SK-N-SH (cell line): ENCODE measurements at regions not wholly inside any gene's neighbourhood (a gene's known extent, or its start where the extent isn't known, plus 50 kb on each side); places are given as distances from the start of the nearest gene placed in this dataset.

Source experiments
- CTCF ChIA-PET: fragments of 300-600, 350-600 bp; formaldehyde crosslinking; extraction: SDS; loops from one replicate; lab custom pipeline; 2021; lab: Yijun Ruan, JAX
- POLR2A ChIA-PET: fragments of 350-600 bp; sonication (Branson Sonifier 250); formaldehyde crosslinking; extraction: SDS; loops from one replicate; lab custom pipeline; 2020; ENCODE audit warnings: antibody characterized with exemption, inconsistent platforms; lab: Yijun Ruan, JAX
- DNase-seq: peaks from one replicate; pipeline ENCODE4 v3.0.0; 2012
- H2AFZ ChIP-seq: fragments of 200-600 bp; sonication (generic); 2 replicates; pipeline ENCODE4 v1.8.1; 2016; ENCODE audit warnings: antibody characterized with exemption, mild to moderate bottlenecking, low read depth
- H3F3A ChIP-seq: fragments of 200-600 bp; sonication (generic); replicated peaks from 2 replicates; pipeline ENCODE3; 2016; ENCODE audit warnings: antibody characterized with exemption, mild to moderate bottlenecking; ENCODE audit not compliant: insufficient read depth
- H3K27ac ChIP-seq, 2 experiments: fragments of 200-500 bp in 1 of 2; fragments of 200-600 bp in 1 of 2; sonication (Bioruptor generic) in 1 of 2; sonication (generic), shearing (Covaris generic) in 1 of 2; 2 replicates each; pipeline versions ENCODE4 v1.5.1 to v1.6.1; 2014 to 2016; ENCODE audit warnings: low read depth in 2 of 2, inconsistent platforms in 1 of 2, low read length in 1 of 2, mild to moderate bottlenecking in 1 of 2, mixed read lengths in 1 of 2
- H3K27me3 ChIP-seq: fragments of 200-600 bp; sonication (generic), shearing (Covaris generic); 2 replicates; pipeline ENCODE4 v1.6.1; 2016; ENCODE audit warnings: mixed run types; ENCODE audit not compliant: insufficient read depth
- H3K36me3 ChIP-seq, 2 experiments: fragments of 200-500 bp in 1 of 2; fragments of 200-600 bp in 1 of 2; sonication (Bioruptor generic) in 1 of 2; sonication (generic) in 1 of 2; replicated peaks in 1 of 2; 2 replicates each; pipeline versions ENCODE3 to v1.5.1; 2014 to 2016; ENCODE audit warnings: low read length in 1 of 2, mild to moderate bottlenecking in 1 of 2; ENCODE audit not compliant: insufficient read depth in 2 of 2, control insufficient read depth in 1 of 2
- H3K4me1 ChIP-seq, 2 experiments: fragments of 200-500 bp in 1 of 2; fragments of 200-600 bp in 1 of 2; sonication (Bioruptor generic) in 1 of 2; sonication (generic), shearing (Covaris generic) in 1 of 2; 2 replicates each; pipeline versions ENCODE4 v1.5.1 to v1.6.1; 2014 to 2016; ENCODE audit warnings: low read depth in 1 of 2, low read length in 1 of 2, mixed run types in 1 of 2; ENCODE audit not compliant: insufficient read depth in 2 of 2, control insufficient read depth in 1 of 2
- H3K4me2 ChIP-seq: fragments of 200-600 bp; sonication (generic), shearing (Covaris generic); 2 replicates; pipeline ENCODE4 v1.6.1; 2017; ENCODE audit warnings: mixed run types
- H3K4me3 ChIP-seq, 2 experiments: fragments of 200-500 bp in 1 of 2; fragments of 200-600 bp in 1 of 2; sonication (Bioruptor generic) in 1 of 2; sonication (generic), shearing (Covaris generic) in 1 of 2; 2 replicates each; pipeline versions ENCODE4 v1.5.1 to v1.8.1; 2014 to 2016; ENCODE audit warnings: low read depth in 2 of 2, inconsistent platforms in 1 of 2, low read length in 1 of 2, mild to moderate bottlenecking in 1 of 2, mixed read lengths in 1 of 2, moderate library complexity in 1 of 2
- H3K79me2 ChIP-seq: fragments of 200-600 bp; sonication (generic); 2 replicates; pipeline ENCODE4 v1.8.1; 2017; ENCODE audit warnings: mild to moderate bottlenecking; ENCODE audit not compliant: insufficient read depth
- H3K9ac ChIP-seq: fragments of 200-600 bp; sonication (generic); 2 replicates; pipeline ENCODE4 v1.6.1; 2017; ENCODE audit warnings: mixed run types
- H3K9me2 ChIP-seq: fragments of 200-600 bp; sonication (generic); 2 replicates; pipeline ENCODE4 v1.6.1; 2017; ENCODE audit warnings: mixed run types
- H3K9me3 ChIP-seq: fragments of 200-600 bp; sonication (generic); 2 replicates; pipeline ENCODE4 v1.6.1; 2017; ENCODE audit warnings: mixed run types, mild to moderate bottlenecking, moderate library complexity
- H4K20me1 ChIP-seq: fragments of 200-600 bp; sonication (generic); 2 replicates; pipeline ENCODE4 v1.6.1; 2017; ENCODE audit warnings: mild to moderate bottlenecking, mixed run types; ENCODE audit not compliant: insufficient read depth
- ELF1 ChIP-seq: IDR thresholded peaks from 2 replicates; pipeline ENCODE4 v1.4.0; 2012
- FOSL2 ChIP-seq: IDR thresholded peaks from 2 replicates; pipeline ENCODE4 v1.4.0; 2012; ENCODE audit warnings: low read depth, mild to moderate bottlenecking, moderate library complexity, borderline replicate concordance
- FOXJ3 ChIP-seq: sonication (generic); formaldehyde crosslinking; IDR thresholded peaks from 2 replicates; pipeline ENCODE4 v1.5.1; 2020; ENCODE audit warnings: mild to moderate bottlenecking, missing genetic modification reagents
- FOXM1 ChIP-seq: IDR thresholded peaks from 2 replicates; pipeline ENCODE4 v1.4.0; 2012; ENCODE audit warnings: low read depth, mild to moderate bottlenecking
- GABPA ChIP-seq: IDR thresholded peaks from 2 replicates; pipeline ENCODE4 v1.4.0; 2012; ENCODE audit warnings: low read depth, mild to moderate bottlenecking
- GATA2 ChIP-seq: sonication (generic); formaldehyde crosslinking; IDR thresholded peaks from 2 replicates; pipeline ENCODE4 v1.5.0; 2020; ENCODE audit warnings: mild to moderate bottlenecking, missing genetic modification reagents
- JUND ChIP-seq: IDR thresholded peaks from 2 replicates; pipeline ENCODE4 v1.4.0; 2012
- MEF2A ChIP-seq: IDR thresholded peaks from 2 replicates; pipeline ENCODE4 v1.4.0; 2012; ENCODE audit warnings: low read depth, borderline replicate concordance
- MXI1 ChIP-seq: IDR thresholded peaks from 2 replicates; pipeline ENCODE4 v1.6.1; 2012; ENCODE audit warnings: mild to moderate bottlenecking, low read depth, low read length, improper control_type of control experiment
- NFIC ChIP-seq: IDR thresholded peaks from 2 replicates; pipeline ENCODE4 v1.4.0; 2012; ENCODE audit warnings: borderline replicate concordance
- NRF1 ChIP-seq: IDR thresholded peaks from 2 replicates; pipeline ENCODE4 v1.6.1; 2012; ENCODE audit warnings: low read depth, mild to moderate bottlenecking, low read length
- RAD21 ChIP-seq: IDR thresholded peaks from 2 replicates; pipeline ENCODE4 v1.6.1; 2012; ENCODE audit warnings: mild to moderate bottlenecking, low read length
- RFX5 ChIP-seq: IDR thresholded peaks from 2 replicates; pipeline ENCODE4 v1.6.1; 2012; ENCODE audit warnings: mild to moderate bottlenecking, improper control_type of control experiment, low read length
- SMC3 ChIP-seq: IDR thresholded peaks from 2 replicates; pipeline ENCODE4 v1.6.1; 2012; ENCODE audit warnings: low read depth, low read length, improper control_type of control experiment
- TCF12 ChIP-seq: IDR thresholded peaks from 2 replicates; pipeline ENCODE4 v1.4.0; 2012
- USF1 ChIP-seq: IDR thresholded peaks from 2 replicates; pipeline ENCODE4 v1.4.0; 2012; ENCODE audit warnings: low read depth, borderline replicate concordance
- USF2 ChIP-seq: fragments of 150-350 bp; IDR thresholded peaks from 2 replicates; pipeline ENCODE4 v1.6.1; 2017; ENCODE audit warnings: antibody characterized with exemption, low read length, low read depth, borderline replicate concordance
- WGBS: methylation state at CpG from one replicate; pipeline ENCODE4 v1.1.6; 2017; ENCODE audit warnings: low lambda C conversion rate; 5-methylcytosine and 5-hydroxymethylcytosine counted together
- TF ChIP-seq, protein P1 (sequence below): IDR thresholded peaks from 2 replicates; pipeline ENCODE4; 2012
- TF ChIP-seq, protein P2 (sequence below): fragments of 150-350 bp; IDR thresholded peaks from 2 replicates; pipeline ENCODE4 v1.6.1; 2016; ENCODE audit warnings: mild to moderate bottlenecking, low read depth, low read length

DNA sequence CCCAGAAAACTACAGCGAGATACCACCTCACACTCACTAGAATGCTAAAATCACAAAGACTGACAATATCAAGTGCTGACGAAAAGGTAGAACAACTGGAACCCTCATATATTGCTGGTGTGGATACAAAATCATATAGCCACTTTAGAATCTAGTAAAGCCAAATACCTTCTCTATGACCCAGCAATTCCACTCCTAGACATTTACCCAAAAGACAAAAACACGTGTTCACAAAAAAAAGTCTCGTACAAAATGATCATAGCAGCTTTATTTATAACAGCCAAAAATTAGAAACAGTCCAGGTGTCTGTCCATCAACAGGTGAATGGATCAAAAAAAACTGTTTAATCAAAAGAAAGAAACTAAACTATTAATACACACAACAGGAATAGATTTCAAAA, 126.6 kb downstream of the ZFP36L2 start:
- no peak overlapping the region for H3K4me3 ChIP-seq
- H3K4me2 ChIP-seq, result no peak overlapping the region
- peaks cover 0 to 7% of the 10 kb centered on the region in 2 experiments; a peak in 1 of 4 replicates for H3K4me1 ChIP-seq
- no peaks in the 10 kb centered on the region for H3K27me3 ChIP-seq
- WGBS, result 87% methylated on average over 4 of the region's 4 CpGs
- H2AFZ ChIP-seq, result no peak overlapping the region; the same call in 1 of the 2 replicates
- H3K79me2 ChIP-seq, result no peaks in the 10 kb centered on the region
- H3K9me2 ChIP-seq, result no peaks in the 10 kb centered on the region
- no peaks in the 10 kb centered on the region for H3K36me3 ChIP-seq
- H3K9me3 ChIP-seq, result no peaks in the 10 kb centered on the region
- no peak overlapping the region for H3K9ac ChIP-seq
- H3F3A ChIP-seq, result no peaks in the 10 kb centered on the region
- no peak for DNase-seq
- H3K27ac ChIP-seq, result no peak overlapping the region
- no peaks in the 10 kb centered on the region for H4K20me1 ChIP-seq
- POLR2A ChIA-PET, result no interaction called here
- TF ChIP-seq NFIC (no peak), SMC3 (no peak), ELF1 (no peak), MXI1 (no peak), GABPA (no peak)
- CTCF ChIA-PET, result interaction anchor here (0.6 kb wide), 1 partner anchor 29 kb away, joined by 3 read pairs; no protein-coding TSS in a partner anchor

DNA sequence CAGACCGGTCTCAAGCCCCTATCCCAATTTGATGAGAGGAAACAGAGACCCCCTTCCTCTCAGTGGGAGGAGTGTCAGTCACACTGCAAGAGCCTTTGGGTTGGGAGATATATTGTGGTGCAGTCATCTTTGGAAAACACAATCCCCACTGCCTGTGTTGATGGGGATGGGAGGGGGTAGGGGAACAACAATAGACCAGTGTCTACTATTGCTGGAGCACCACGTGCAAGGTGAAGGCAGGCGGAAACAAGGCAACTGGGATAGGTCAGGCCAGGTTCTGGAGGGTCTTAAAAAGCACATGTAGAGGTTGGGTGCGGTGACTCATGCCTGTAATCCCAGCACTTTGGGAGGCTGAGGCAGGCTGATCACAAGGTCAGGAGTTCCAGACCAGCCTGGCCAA, 127.9 kb downstream of the ZFP36L2 start:
- H3K79me2 ChIP-seq, result no peaks in the 10 kb centered on the region
- no peak overlapping the region for H3K4me3 ChIP-seq
- H2AFZ ChIP-seq, result no peak overlapping the region
- no peaks in the 10 kb centered on the region for H4K20me1 ChIP-seq
- no peak for DNase-seq
- WGBS, result 93% methylated on average over 4 of the region's 4 CpGs
- POLR2A ChIA-PET, result no interaction called here
- no peaks in the 10 kb centered on the region for H3F3A ChIP-seq
- no peak for TF ChIP-seq RAD21
- TF ChIP-seq USF2, result no peak
- TF ChIP-seq JUND, result no peak
- TF ChIP-seq FOSL2, result no peak
- no peak for TF ChIP-seq RFX5
- no peak for TF ChIP-seq GATA2 (CRISPR knock-in tag)
- TF ChIP-seq, protein P1, sequence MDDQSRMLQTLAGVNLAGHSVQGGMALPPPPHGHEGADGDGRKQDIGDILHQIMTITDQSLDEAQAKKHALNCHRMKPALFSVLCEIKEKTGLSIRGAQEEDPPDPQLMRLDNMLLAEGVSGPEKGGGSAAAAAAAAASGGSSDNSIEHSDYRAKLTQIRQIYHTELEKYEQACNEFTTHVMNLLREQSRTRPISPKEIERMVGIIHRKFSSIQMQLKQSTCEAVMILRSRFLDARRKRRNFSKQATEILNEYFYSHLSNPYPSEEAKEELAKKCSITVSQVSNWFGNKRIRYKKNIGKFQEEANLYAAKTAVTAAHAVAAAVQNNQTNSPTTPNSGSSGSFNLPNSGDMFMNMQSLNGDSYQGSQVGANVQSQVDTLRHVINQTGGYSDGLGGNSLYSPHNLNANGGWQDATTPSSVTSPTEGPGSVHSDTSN, result no peak
- no peak for TF ChIP-seq MXI1
- TF ChIP-seq USF1, result no peak
- TF ChIP-seq MEF2A, result no peak
- no peak for TF ChIP-seq FOXJ3 (CRISPR knock-in tag)
- TF ChIP-seq FOXM1, result no peak
- no peak for TF ChIP-seq ELF1
- TF ChIP-seq TCF12, result no peak
- no peak for TF ChIP-seq NRF1
- no peak for TF ChIP-seq GABPA
- TF ChIP-seq, protein P2, sequence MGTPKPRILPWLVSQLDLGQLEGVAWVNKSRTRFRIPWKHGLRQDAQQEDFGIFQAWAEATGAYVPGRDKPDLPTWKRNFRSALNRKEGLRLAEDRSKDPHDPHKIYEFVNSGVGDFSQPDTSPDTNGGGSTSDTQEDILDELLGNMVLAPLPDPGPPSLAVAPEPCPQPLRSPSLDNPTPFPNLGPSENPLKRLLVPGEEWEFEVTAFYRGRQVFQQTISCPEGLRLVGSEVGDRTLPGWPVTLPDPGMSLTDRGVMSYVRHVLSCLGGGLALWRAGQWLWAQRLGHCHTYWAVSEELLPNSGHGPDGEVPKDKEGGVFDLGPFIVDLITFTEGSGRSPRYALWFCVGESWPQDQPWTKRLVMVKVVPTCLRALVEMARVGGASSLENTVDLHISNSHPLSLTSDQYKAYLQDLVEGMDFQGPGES, result no peak
- CTCF ChIA-PET, result no interaction called here
- H3K9ac ChIP-seq, result no peak overlapping the region
- H3K4me2 ChIP-seq, result no peak overlapping the region
- no peak overlapping the region for H3K27ac ChIP-seq
- peaks cover 0 to 6% of the 10 kb centered on the region in 2 experiments; a peak in 1 of 4 replicates for H3K4me1 ChIP-seq
- no peaks in the 10 kb centered on the region for H3K9me2 ChIP-seq
- no peaks in the 10 kb centered on the region for H3K9me3 ChIP-seq
- H3K36me3 ChIP-seq, result no peaks in the 10 kb centered on the region
- H3K27me3 ChIP-seq, result no peaks in the 10 kb centered on the region
